WTC11 (cell line): ENCODE measurements at regions not wholly inside any gene's neighbourhood (a gene's known extent, or its start where the extent isn't known, plus 50 kb on each side); places are given as distances from the start of the nearest gene placed in this dataset.
"Not testable (repeated sequence)": the region's sequence is repeated elsewhere in the genome, so short reads cannot be mapped to it uniquely, and the experiment has no call there.

Experiments
- ATAC-seq: fragments of 200-7000 bp; cut with Tn5 transposase; 2 replicates; pipeline ENCODE4 v1.10.0; 2021; ENCODE audit warnings: mild to moderate bottlenecking, moderate library complexity
- CTCF ChIA-PET: fragments of 300-600 bp; sonication (Branson Sonifier 250); formaldehyde crosslinking; loops from one replicate; lab custom pipeline; 2021; ENCODE audit warnings: antibody characterized with exemption; lab: Charles Lee
- POLR2A ChIA-PET: fragments of 350-600 bp; sonication (Branson Sonifier 250); formaldehyde crosslinking; loops from one replicate; lab custom pipeline; 2021; ENCODE audit warnings: antibody characterized with exemption; lab: Charles Lee
- DNase-seq: peaks from one replicate; pipeline ENCODE4 v3.0.0; 2021; ENCODE audit warnings: low spot score
- H3K27ac Mint-ChIP-seq: 2 replicates; pipeline ENCODE4 v1.8.0; 2021; ENCODE audit warnings: mixed read lengths
- H3K27me3 Mint-ChIP-seq: 2 replicates; pipeline ENCODE4 v1.8.0; 2021; ENCODE audit warnings: low read depth, mild to moderate bottlenecking, moderate library complexity, mixed read lengths
- H3K36me3 Mint-ChIP-seq: 2 replicates; pipeline ENCODE4 v1.8.0; 2021; ENCODE audit warnings: mixed read lengths
- H3K4me1 Mint-ChIP-seq: 2 replicates; pipeline ENCODE4 v1.8.0; 2022; ENCODE audit warnings: mixed read lengths
- H3K4me3 Mint-ChIP-seq: 2 replicates; pipeline ENCODE4 v1.8.0; 2021; ENCODE audit warnings: mild to moderate bottlenecking, moderate library complexity, mixed read lengths
- H3K9me3 Mint-ChIP-seq: 2 replicates; pipeline ENCODE4 v1.8.0; 2021; ENCODE audit warnings: mixed read lengths
- FOXK1 ChIP-seq: sonication (generic); formaldehyde crosslinking; IDR thresholded peaks from 2 replicates; pipeline ENCODE4 v1.8.0; 2022; ENCODE audit warnings: mild to moderate bottlenecking, moderate library complexity, missing genetic modification reagents
- FOXP1 ChIP-seq: sonication (generic); formaldehyde crosslinking; IDR thresholded peaks from 2 replicates; pipeline ENCODE4 v1.8.0; 2022; ENCODE audit warnings: missing genetic modification reagents, mild to moderate bottlenecking, moderate library complexity, borderline replicate concordance
- IRF1 ChIP-seq: sonication (generic); formaldehyde crosslinking; IDR thresholded peaks from 2 replicates; pipeline ENCODE4 v1.8.0; 2023; ENCODE audit warnings: missing genetic modification reagents
- JUN ChIP-seq: sonication (generic); formaldehyde crosslinking; IDR thresholded peaks from 2 replicates; pipeline ENCODE4 v1.8.0; 2023; ENCODE audit warnings: mild to moderate bottlenecking, missing genetic modification reagents
- NR2C2 ChIP-seq: sonication (generic); formaldehyde crosslinking; IDR thresholded peaks from 2 replicates; pipeline ENCODE4 v1.8.0; 2022; ENCODE audit warnings: mild to moderate bottlenecking, missing genetic modification reagents
- OVOL2 ChIP-seq: fragments of 250-450 bp; sonication (Bioruptor Pico); IDR thresholded peaks from 2 replicates; pipeline ENCODE4 v1.9.0; 2021; ENCODE audit warnings: mild to moderate bottlenecking, borderline replicate concordance
- RELA ChIP-seq: sonication (generic); formaldehyde crosslinking; IDR thresholded peaks from 2 replicates; pipeline ENCODE4 v1.8.1; 2022; ENCODE audit warnings: missing genetic modification reagents, mild to moderate bottlenecking, borderline replicate concordance
- SMAD4 ChIP-seq: sonication (generic); formaldehyde crosslinking; IDR thresholded peaks from 2 replicates; pipeline ENCODE4 v1.8.0; 2022; ENCODE audit warnings: mild to moderate bottlenecking, missing genetic modification reagents
- TEAD1 ChIP-seq: sonication (generic); formaldehyde crosslinking; IDR thresholded peaks from 2 replicates; pipeline ENCODE4 v1.8.0; 2022; ENCODE audit warnings: mild to moderate bottlenecking, missing genetic modification reagents
- ZBTB21 ChIP-seq: sonication (generic); formaldehyde crosslinking; IDR thresholded peaks from 2 replicates; pipeline ENCODE4 v1.8.1; 2023; ENCODE audit warnings: mild to moderate bottlenecking, missing genetic modification reagents, borderline replicate concordance
- ZNF219 ChIP-seq: sonication (generic); formaldehyde crosslinking; IDR thresholded peaks from 2 replicates; pipeline ENCODE4 v1.8.0; 2023; ENCODE audit warnings: missing genetic modification reagents, mild to moderate bottlenecking, borderline replicate concordance
- ZNF232 ChIP-seq: sonication (generic); formaldehyde crosslinking; IDR thresholded peaks from 2 replicates; pipeline ENCODE4 v1.8.0; 2022; ENCODE audit warnings: mild to moderate bottlenecking, missing genetic modification reagents
- ZNF416 ChIP-seq: fragments of 250-450 bp; sonication (Bioruptor Pico); IDR thresholded peaks from 2 replicates; pipeline ENCODE4 v1.9.0; 2021; ENCODE audit warnings: mild to moderate bottlenecking, inconsistent platforms
- ZNF423 ChIP-seq: fragments of 250-450 bp; sonication (Bioruptor Pico); IDR thresholded peaks from 2 replicates; pipeline ENCODE4 v2.1.2; 2022; ENCODE audit warnings: mild to moderate bottlenecking, moderate library complexity
- ZNF671 ChIP-seq: fragments of 250-450 bp; sonication (Bioruptor Pico); IDR thresholded peaks from 2 replicates; pipeline ENCODE4 v1.8.0; 2021; ENCODE audit warnings: mild to moderate bottlenecking
- TF ChIP-seq, protein P1 (sequence below): sonication (generic); formaldehyde crosslinking; IDR thresholded peaks from 2 replicates; pipeline ENCODE4 v1.8.0; 2023; ENCODE audit warnings: mild to moderate bottlenecking, missing genetic modification reagents
- TF ChIP-seq, protein P2 (sequence below): sonication (generic); formaldehyde crosslinking; conservative IDR thresholded peaks from 2 replicates; pipeline ENCODE4 v1.8.1; 2023; ENCODE audit warnings: mild to moderate bottlenecking, low read depth, missing genetic modification reagents, moderate library complexity
- TF ChIP-seq, protein P3 (sequence below): sonication (generic); formaldehyde crosslinking; IDR thresholded peaks from 2 replicates; pipeline ENCODE4 v1.8.0; 2022; ENCODE audit warnings: mild to moderate bottlenecking, missing genetic modification reagents

- TF ChIP-seq ZNF416: no peak
- Mint-ChIP-seq H3K9me3 (no peaks in the 10 kb centered on the region), H3K36me3 (no peaks in the 10 kb centered on the region), H3K27ac (no peak overlapping the region), H3K4me1 (peaks cover 10% of the 10 kb centered on the region), H3K4me3 (no peak overlapping the region), H3K27me3 (no peaks in the 10 kb centered on the region)
- CTCF ChIA-PET: no interaction called here
- ATAC-seq (no peak), DNase-seq (no peak)
- POLR2A ChIA-PET: no interaction called here
Observed at GRCh38 chr11:22543261-22543660, 82.4 kb downstream of the FANCF start.

DNA sequence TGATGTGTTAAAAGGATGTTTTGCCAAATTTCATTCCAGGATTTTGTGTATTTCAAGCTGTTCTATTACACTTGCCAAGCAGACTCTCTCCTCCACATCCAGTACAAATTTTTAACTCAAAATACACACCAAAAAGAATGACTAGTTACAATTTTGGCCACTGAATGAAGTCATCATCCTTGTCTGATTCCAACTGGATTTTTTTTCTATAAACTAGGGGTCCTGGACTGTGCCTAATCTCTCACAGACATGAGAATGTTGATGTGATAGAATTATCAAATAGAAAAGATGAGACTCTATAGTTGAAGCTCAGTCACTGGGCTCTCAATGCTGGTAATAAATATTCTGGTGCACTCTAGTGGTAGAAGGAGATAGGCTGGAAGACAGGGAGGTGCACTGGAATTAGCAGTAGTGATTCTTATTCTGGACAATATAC, 85.8 kb downstream of the FANCF start:
- H3K4me1 Mint-ChIP-seq: peaks cover 4% of the 10 kb centered on the region
- no peaks in the 10 kb centered on the region for H3K9me3 Mint-ChIP-seq
- DNase-seq: no peak
- TF ChIP-seq FOXP1 (CRISPR knock-in tag): no peak
- no peak for TF ChIP-seq ZNF671
- TF ChIP-seq JUN (CRISPR knock-in tag): no peak
- TF ChIP-seq SMAD4 (CRISPR knock-in tag): no peak
- no peak for TF ChIP-seq ZNF232 (CRISPR knock-in tag)
- TF ChIP-seq RELA: no peak
- TF ChIP-seq, protein P1, sequence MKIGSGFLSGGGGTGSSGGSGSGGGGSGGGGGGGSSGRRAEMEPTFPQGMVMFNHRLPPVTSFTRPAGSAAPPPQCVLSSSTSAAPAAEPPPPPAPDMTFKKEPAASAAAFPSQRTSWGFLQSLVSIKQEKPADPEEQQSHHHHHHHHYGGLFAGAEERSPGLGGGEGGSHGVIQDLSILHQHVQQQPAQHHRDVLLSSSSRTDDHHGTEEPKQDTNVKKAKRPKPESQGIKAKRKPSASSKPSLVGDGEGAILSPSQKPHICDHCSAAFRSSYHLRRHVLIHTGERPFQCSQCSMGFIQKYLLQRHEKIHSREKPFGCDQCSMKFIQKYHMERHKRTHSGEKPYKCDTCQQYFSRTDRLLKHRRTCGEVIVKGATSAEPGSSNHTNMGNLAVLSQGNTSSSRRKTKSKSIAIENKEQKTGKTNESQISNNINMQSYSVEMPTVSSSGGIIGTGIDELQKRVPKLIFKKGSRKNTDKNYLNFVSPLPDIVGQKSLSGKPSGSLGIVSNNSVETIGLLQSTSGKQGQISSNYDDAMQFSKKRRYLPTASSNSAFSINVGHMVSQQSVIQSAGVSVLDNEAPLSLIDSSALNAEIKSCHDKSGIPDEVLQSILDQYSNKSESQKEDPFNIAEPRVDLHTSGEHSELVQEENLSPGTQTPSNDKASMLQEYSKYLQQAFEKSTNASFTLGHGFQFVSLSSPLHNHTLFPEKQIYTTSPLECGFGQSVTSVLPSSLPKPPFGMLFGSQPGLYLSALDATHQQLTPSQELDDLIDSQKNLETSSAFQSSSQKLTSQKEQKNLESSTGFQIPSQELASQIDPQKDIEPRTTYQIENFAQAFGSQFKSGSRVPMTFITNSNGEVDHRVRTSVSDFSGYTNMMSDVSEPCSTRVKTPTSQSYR: no peak
- no peak for TF ChIP-seq NR2C2 (CRISPR knock-in tag)
- POLR2A ChIA-PET: no interaction called here
- no peak overlapping the region for H3K27ac Mint-ChIP-seq
- H3K36me3 Mint-ChIP-seq: no peaks in the 10 kb centered on the region
- peak; percentile 85 for ATAC-seq
- H3K27me3 Mint-ChIP-seq: no peaks in the 10 kb centered on the region
- CTCF ChIA-PET: interaction anchor here (0.6 to 2.0 kb wide), 14 partner anchors 16 to 472 kb away, joined by 3 to 12 read pairs (median 4); partner anchors contain the start of gene SLC17A6
- H3K4me3 Mint-ChIP-seq: no peak overlapping the region

DNA sequence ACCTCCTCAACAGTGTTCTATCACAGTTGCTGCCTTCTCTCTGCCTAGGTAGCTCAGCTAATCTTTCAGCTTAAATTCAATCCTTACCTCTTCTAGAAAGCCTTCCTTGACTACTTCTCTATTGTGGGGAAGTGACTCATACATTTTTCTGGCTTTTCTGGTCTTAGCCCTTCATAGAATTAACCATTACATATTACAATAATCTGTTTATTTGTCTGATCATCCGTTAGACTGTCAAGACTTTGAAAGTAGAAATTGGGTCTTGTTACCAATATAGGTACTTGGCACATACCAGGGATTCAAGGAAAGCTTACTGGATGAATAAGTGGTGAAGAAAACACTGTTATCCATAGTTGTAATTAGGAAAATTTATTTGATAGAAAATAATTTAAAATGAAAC, 89.6 kb downstream of the FANCF start:
- Mint-ChIP-seq H3K9me3 (no peaks in the 10 kb centered on the region), H3K27me3 (no peaks in the 10 kb centered on the region), H3K27ac (no peak overlapping the region), H3K4me1 (peaks cover 4% of the 10 kb centered on the region), H3K36me3 (no peaks in the 10 kb centered on the region), H3K4me3 (no peak overlapping the region)
- ATAC-seq (no peak), DNase-seq (no peak)
- POLR2A ChIA-PET: no interaction called here
- TF ChIP-seq OVOL2 (no peak), ZBTB21 (CRISPR knock-in tag) (no peak), ZNF416 (no peak), ZNF219 (CRISPR knock-in tag) (no peak)
- TF ChIP-seq, protein P2, sequence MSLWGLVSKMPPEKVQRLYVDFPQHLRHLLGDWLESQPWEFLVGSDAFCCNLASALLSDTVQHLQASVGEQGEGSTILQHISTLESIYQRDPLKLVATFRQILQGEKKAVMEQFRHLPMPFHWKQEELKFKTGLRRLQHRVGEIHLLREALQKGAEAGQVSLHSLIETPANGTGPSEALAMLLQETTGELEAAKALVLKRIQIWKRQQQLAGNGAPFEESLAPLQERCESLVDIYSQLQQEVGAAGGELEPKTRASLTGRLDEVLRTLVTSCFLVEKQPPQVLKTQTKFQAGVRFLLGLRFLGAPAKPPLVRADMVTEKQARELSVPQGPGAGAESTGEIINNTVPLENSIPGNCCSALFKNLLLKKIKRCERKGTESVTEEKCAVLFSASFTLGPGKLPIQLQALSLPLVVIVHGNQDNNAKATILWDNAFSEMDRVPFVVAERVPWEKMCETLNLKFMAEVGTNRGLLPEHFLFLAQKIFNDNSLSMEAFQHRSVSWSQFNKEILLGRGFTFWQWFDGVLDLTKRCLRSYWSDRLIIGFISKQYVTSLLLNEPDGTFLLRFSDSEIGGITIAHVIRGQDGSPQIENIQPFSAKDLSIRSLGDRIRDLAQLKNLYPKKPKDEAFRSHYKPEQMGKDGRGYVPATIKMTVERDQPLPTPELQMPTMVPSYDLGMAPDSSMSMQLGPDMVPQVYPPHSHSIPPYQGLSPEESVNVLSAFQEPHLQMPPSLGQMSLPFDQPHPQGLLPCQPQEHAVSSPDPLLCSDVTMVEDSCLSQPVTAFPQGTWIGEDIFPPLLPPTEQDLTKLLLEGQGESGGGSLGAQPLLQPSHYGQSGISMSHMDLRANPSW (CRISPR knock-in tag): no peak
- CTCF ChIA-PET: no interaction called here

DNA sequence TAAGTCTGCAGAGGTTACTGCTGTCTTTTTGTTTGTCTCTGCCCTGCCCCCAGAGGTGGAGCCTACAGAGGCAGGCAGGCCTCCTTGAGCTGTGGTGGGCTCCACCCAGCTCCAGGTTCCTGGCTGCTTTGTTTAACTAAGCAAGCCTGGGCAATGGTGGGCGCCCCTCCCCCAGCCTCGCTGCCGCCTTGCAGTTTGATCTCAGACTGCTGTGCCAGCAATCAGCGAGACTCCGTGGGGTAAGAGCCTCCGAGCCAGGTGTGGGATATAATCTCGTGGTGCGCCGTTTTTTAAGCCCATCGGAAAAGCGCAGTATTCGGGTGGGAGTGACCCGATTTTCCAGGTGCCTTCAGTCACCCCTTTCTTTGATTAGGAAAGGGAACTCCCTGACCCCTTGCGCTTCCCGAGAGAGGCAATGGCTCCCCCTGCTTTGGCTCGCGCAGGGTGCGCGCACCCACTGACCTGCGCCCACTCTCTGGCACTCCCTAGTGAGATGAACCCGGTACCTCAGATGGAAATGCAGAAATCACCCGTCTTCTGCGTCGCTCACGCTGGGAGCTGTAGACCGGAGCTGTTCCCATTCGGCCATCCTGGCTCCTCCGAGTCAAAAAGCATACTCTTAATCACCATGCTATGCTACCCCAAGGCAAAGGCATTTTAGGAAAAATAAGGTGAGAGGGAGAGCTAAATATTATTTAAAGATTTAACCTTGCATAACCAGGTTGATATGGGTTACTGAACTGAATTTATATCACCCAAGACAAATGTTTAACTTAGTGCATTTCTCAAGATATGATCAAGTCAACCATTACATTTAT, 96.8 kb downstream of the FANCF start:
- ATAC-seq: peak; percentile 73
- H3K36me3 Mint-ChIP-seq, H3K9me3 Mint-ChIP-seq, H3K4me1 Mint-ChIP-seq, H3K27me3 Mint-ChIP-seq: not testable (repeated sequence)
- peak overlapping the region; percentile 96 for H3K4me3 Mint-ChIP-seq
- DNase-seq: peak; percentile 55
- POLR2A ChIA-PET: interaction anchor here (0.7 kb wide), 1 partner anchor 300 kb away, joined by 4 read pairs; the partner anchor contains the start of gene SVIP
- peak overlapping the region; percentile 93 for H3K27ac Mint-ChIP-seq
- TF ChIP-seq, protein P3, sequence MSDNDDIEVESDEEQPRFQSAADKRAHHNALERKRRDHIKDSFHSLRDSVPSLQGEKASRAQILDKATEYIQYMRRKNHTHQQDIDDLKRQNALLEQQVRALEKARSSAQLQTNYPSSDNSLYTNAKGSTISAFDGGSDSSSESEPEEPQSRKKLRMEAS (CRISPR knock-in tag): peak; percentile 31; the same call in 1 of the 2 replicates
- 0 out of 2 replicates have a peak, but pooled peaks have one; percentile 54 for TF ChIP-seq IRF1
- peak; percentile 13; the same call in 1 of the 2 replicates for TF ChIP-seq ZNF423 (CRISPR knock-in tag)
- TF ChIP-seq FOXK1: 0 out of 2 replicates have a peak, but pooled peaks have one; percentile 32
- peak; percentile 69; the same call in 1 of the 2 replicates for TF ChIP-seq FOXP1 (CRISPR knock-in tag)
- peak; percentile 68; the same call in 1 of the 2 replicates for TF ChIP-seq TEAD1 (CRISPR knock-in tag)
- TF ChIP-seq, protein P1: peak; percentile 80
- CTCF ChIA-PET: interaction anchor here (0.5 to 1.0 kb wide), 10 partner anchors 8 to 284 kb away, joined by 3 to 4 read pairs (median 3); no protein-coding TSS in a partner anchor
